GM23338 (cell line): ENCODE measurements at regions not wholly inside any gene's neighbourhood (a gene's known extent, or its start where the extent isn't known, plus 50 kb on each side); places are given as distances from the start of the nearest gene placed in this dataset.
"Not testable (repeated sequence)": the region's sequence is repeated elsewhere in the genome, so short reads cannot be mapped to it uniquely, and the experiment has no call there.

Experiments
- EZH2 ChIP-seq: fragments of 200-600 bp; sonication (generic); IDR thresholded peaks from one replicate; pipeline ENCODE4 v1.8.0; 2017; ENCODE audit warnings: antibody characterized with exemption, mild to moderate bottlenecking, low read depth; ENCODE audit not compliant: unreplicated experiment
- POLR2AphosphoS5 ChIP-seq: IDR thresholded peaks from 2 replicates; pipeline ENCODE4 v1.6.1; 2016; ENCODE audit warnings: antibody characterized with exemption, low read depth
- TF ChIP-seq, protein P1 (sequence below), 2 experiments: fragments of 200-600 bp in 1 of 2; sonication (generic) in 1 of 2; conservative IDR thresholded peaks; 2 replicates each; pipeline versions ENCODE4 v1.5.1 to v1.6.1; 2016 to 2017; ENCODE audit warnings: antibody characterized with exemption in 2 of 2, low read depth in 2 of 2, mild to moderate bottlenecking in 2 of 2, moderate library complexity in 1 of 2
- TF ChIP-seq, protein P2 (sequence below): IDR thresholded peaks from one replicate; pipeline ENCODE4 v1.6.1; 2018; ENCODE audit warnings: antibody characterized with exemption; ENCODE audit not compliant: unreplicated experiment

DNA sequence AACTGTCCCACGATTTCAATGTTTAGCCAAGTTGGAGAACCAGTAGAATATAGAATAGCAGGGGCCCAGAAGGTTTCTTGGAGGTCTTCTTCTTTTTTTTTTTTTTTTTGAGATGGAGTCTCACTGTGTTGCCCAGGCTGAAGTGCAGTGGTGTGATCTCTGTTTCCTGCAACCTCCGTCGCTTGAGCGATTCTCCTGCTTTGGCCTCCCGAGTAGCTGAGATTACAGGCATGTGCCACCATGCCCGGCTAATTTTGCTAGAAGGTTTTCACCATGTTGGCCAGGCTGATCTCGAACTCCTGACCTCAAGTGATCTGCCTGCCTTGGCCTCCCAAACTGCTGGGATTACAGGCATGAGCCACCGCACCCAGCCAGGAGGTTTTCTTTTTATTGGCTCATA, 84.3 kb downstream of the MYCN start:
- TF ChIP-seq, protein P1, sequence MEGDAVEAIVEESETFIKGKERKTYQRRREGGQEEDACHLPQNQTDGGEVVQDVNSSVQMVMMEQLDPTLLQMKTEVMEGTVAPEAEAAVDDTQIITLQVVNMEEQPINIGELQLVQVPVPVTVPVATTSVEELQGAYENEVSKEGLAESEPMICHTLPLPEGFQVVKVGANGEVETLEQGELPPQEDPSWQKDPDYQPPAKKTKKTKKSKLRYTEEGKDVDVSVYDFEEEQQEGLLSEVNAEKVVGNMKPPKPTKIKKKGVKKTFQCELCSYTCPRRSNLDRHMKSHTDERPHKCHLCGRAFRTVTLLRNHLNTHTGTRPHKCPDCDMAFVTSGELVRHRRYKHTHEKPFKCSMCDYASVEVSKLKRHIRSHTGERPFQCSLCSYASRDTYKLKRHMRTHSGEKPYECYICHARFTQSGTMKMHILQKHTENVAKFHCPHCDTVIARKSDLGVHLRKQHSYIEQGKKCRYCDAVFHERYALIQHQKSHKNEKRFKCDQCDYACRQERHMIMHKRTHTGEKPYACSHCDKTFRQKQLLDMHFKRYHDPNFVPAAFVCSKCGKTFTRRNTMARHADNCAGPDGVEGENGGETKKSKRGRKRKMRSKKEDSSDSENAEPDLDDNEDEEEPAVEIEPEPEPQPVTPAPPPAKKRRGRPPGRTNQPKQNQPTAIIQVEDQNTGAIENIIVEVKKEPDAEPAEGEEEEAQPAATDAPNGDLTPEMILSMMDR (conservative IDR thresholded peaks at IDR 0.05; ENCODE audit: low read depth in 2 of 2) = not testable (repeated sequence)
- not testable (repeated sequence) for TF ChIP-seq EZH2, POLR2AphosphoS5
- TF ChIP-seq, protein P2, sequence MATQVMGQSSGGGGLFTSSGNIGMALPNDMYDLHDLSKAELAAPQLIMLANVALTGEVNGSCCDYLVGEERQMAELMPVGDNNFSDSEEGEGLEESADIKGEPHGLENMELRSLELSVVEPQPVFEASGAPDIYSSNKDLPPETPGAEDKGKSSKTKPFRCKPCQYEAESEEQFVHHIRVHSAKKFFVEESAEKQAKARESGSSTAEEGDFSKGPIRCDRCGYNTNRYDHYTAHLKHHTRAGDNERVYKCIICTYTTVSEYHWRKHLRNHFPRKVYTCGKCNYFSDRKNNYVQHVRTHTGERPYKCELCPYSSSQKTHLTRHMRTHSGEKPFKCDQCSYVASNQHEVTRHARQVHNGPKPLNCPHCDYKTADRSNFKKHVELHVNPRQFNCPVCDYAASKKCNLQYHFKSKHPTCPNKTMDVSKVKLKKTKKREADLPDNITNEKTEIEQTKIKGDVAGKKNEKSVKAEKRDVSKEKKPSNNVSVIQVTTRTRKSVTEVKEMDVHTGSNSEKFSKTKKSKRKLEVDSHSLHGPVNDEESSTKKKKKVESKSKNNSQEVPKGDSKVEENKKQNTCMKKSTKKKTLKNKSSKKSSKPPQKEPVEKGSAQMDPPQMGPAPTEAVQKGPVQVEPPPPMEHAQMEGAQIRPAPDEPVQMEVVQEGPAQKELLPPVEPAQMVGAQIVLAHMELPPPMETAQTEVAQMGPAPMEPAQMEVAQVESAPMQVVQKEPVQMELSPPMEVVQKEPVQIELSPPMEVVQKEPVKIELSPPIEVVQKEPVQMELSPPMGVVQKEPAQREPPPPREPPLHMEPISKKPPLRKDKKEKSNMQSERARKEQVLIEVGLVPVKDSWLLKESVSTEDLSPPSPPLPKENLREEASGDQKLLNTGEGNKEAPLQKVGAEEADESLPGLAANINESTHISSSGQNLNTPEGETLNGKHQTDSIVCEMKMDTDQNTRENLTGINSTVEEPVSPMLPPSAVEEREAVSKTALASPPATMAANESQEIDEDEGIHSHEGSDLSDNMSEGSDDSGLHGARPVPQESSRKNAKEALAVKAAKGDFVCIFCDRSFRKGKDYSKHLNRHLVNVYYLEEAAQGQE = not testable (repeated sequence)
